GM12892 (cell line): ENCODE measurements at regions not wholly inside any gene's neighbourhood (a gene's known extent, or its start where the extent isn't known, plus 50 kb on each side); places are given as distances from the start of the nearest gene placed in this dataset.

Source experiments
- POLR2A ChIP-seq: IDR thresholded peaks from 2 replicates; pipeline ENCODE4 v1.6.1; 2011; ENCODE audit warnings: low read depth, low read length, control low read depth
- POLR2AphosphoS5 ChIP-seq: IDR thresholded peaks from 2 replicates; pipeline ENCODE4 v1.6.1; 2011; ENCODE audit warnings: low read depth, low read length, control low read depth

DNA sequence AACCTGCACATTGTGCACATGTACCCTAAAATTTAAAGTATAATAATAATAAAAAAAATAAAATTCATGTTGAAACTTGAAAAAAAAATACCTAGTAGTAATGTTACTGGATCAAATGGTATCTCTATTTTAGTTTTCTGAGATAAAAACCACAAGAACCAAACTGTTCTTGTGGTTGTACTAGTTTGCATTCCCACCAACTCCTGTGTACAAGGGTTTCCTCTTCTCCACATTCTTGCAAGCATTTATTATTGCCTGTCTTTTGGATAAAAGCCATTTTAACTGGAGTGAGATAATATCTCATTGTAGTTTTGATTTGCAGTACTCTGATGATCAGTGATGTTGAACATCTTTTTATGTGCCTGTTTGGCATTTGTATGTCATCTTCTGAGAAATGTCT lies 177.7 kb downstream of the KIF20B start:
- no peak for TF ChIP-seq POLR2A
- TF ChIP-seq POLR2AphosphoS5: no peak
